ENCODE measurements at regions not wholly inside any gene's neighbourhood (a gene's known extent, or its start where the extent isn't known, plus 50 kb on each side); places are given as distances from the start of the nearest gene placed in this dataset.

DNA sequence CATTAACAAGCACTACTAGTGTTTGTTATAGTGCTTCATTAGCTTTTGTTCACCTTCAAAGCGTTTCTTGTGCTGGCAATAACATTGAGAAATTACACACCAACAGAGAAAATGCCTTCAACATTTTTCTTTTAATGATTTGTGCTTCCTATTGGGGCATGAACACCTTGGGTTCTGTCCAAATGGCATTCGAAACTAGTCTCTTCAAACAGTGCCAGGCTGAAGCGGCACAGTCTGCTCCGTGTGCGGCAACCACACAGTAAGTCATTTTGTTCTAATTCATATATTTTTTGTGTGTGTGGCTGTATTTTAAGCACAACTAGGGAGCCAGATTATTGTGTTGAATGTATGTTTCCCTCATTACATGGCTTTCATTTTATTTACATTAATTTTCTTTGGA, 414.7 kb upstream of the SGCD start:
- H3K9me3 ChIP-seq (ENCODE audit: severe bottlenecking), result peaks cover 2% of the 10 kb centered on the region
- TF ChIP-seq CTCF (IDR thresholded peaks at IDR 0.05; ENCODE audit: low read depth, low read length), result no peak
- DNase-seq, result no peak
- no peaks in the 10 kb centered on the region for H3K36me3 ChIP-seq
- H3K4me3 ChIP-seq (ENCODE audit: low read depth, low read length), result no peak overlapping the region
- H3K27me3 ChIP-seq (ENCODE audit: insufficient read depth, low read depth, severe bottlenecking), result no peaks in the 10 kb centered on the region
- no peak overlapping the region for H3K27ac ChIP-seq

- Histone ChIP-seq H3K27ac (no peak overlapping the region), H3K27me3 (ENCODE audit: insufficient read depth, low read depth, severe bottlenecking) (no peaks in the 10 kb centered on the region), H3K36me3 (no peaks in the 10 kb centered on the region), H3K9me3 (ENCODE audit: severe bottlenecking) (peaks cover 2% of the 10 kb centered on the region), H3K4me3 (ENCODE audit: low read depth, low read length) (no peak overlapping the region)
- DNase-seq, result no peak
- no peak for TF ChIP-seq CTCF (IDR thresholded peaks at IDR 0.05; ENCODE audit: low read depth, low read length)
Observed at GRCh38 chr5:155914766-155915165, 412.2 kb upstream of the SGCD start.

GRCh38 chr5:155915601-155916000, 411.4 kb upstream of the SGCD start:
- H3K9me3 ChIP-seq (ENCODE audit: severe bottlenecking), result peaks cover 2% of the 10 kb centered on the region
- H3K27ac ChIP-seq, result no peak overlapping the region
- H3K4me3 ChIP-seq (ENCODE audit: low read depth, low read length), result no peak overlapping the region
- H3K27me3 ChIP-seq (ENCODE audit: insufficient read depth, low read depth, severe bottlenecking), result no peaks in the 10 kb centered on the region
- TF ChIP-seq CTCF (IDR thresholded peaks at IDR 0.05; ENCODE audit: low read depth, low read length), result no peak
- H3K36me3 ChIP-seq, result no peaks in the 10 kb centered on the region
- no peak for DNase-seq

GRCh38 chr5:155919126-155919525, 407.8 kb upstream of the SGCD start:
- Histone ChIP-seq H3K36me3 (no peaks in the 10 kb centered on the region), H3K27ac (no peak overlapping the region)
- no peak for DNase-seq

DNA sequence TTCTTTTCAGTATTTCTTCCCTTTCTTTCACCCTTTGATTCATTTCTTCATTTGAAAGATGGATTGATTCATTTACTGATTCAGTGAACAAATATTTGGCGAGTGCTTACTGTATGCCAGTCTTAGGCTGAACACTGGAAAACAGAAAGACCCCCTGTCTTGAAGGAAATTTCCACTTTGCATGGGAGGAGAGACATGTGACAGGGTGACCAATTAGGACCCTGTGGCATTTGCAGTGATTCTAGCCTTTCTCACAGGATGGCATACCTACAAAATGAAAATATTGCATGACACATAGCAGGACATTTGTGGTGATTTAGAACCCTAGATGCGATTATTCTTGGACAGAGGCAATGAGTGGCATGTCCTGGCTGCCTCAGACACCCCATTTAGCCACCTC, 407.2 kb upstream of the SGCD start:
- TF ChIP-seq CTCF (IDR thresholded peaks at IDR 0.05; ENCODE audit: low read depth, low read length), result no peak
- Histone ChIP-seq H3K4me3 (ENCODE audit: low read depth, low read length) (no peak overlapping the region), H3K36me3 (no peaks in the 10 kb centered on the region), H3K27me3 (ENCODE audit: insufficient read depth, low read depth, severe bottlenecking) (no peaks in the 10 kb centered on the region), H3K9me3 (ENCODE audit: severe bottlenecking) (peaks cover 2% of the 10 kb centered on the region), H3K27ac (no peak overlapping the region)
- DNase-seq, result no peak

More at GRCh38 chr5:155919126-155919525, 407.8 kb upstream of the SGCD start:
- Histone ChIP-seq H3K4me3 (ENCODE audit: low read depth, low read length) (no peak overlapping the region), H3K9me3 (ENCODE audit: severe bottlenecking) (peaks cover 2% of the 10 kb centered on the region), H3K27me3 (ENCODE audit: insufficient read depth, low read depth, severe bottlenecking) (no peaks in the 10 kb centered on the region)
- TF ChIP-seq CTCF (IDR thresholded peaks at IDR 0.05; ENCODE audit: low read depth, low read length), result no peak

DNA sequence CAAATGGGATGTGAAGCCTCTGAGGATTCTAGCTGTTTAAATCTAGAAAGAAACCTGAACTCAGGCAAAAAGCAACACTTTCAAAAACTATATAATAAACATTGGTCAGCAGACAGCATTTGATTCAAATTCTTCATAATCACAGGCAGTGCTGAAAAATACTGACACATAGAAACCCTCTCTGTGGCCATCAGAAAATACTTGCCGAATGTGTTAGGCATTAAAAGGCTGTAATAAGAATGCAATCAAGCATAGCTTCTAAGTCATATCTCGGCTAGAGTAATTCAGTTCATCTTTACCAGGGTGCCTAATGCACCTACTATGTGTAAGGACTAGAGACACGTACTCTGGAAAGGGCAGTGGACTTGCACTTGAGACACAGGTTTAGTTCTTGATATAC, 405.3 kb upstream of the SGCD start:
- no peak for DNase-seq
- TF ChIP-seq CTCF (IDR thresholded peaks at IDR 0.05; ENCODE audit: low read depth, low read length), result no peak
- Histone ChIP-seq H3K9me3 (ENCODE audit: severe bottlenecking) (peaks cover 2% of the 10 kb centered on the region), H3K36me3 (no peaks in the 10 kb centered on the region), H3K4me3 (ENCODE audit: low read depth, low read length) (no peak overlapping the region), H3K27me3 (ENCODE audit: insufficient read depth, low read depth, severe bottlenecking) (no peaks in the 10 kb centered on the region), H3K27ac (no peak overlapping the region)

Measured in WERI-Rb-1 (cell line).